Stimulated activated naive B cell treated with anti-CD40 and anti-IgM and Interleukin-4, amounts not matched to agents 10 μg/mL and 1 μg/mL and 100 μg/mL, for 72 hours (primary cell): ENCODE measurements at regions not wholly inside any gene's neighbourhood (a gene's known extent, or its start where the extent isn't known, plus 50 kb on each side); places are given as distances from the start of the nearest gene placed in this dataset.

Experiments
- ATAC-seq, 2 donors: fragments of 150-1000 bp; cut with Tn5 transposase; replicated peaks; 2 replicates each; pipeline ENCODE4 v1.10.0; 2021; ENCODE audit warnings: moderate library complexity in 1 of 2
- DNase-seq: peaks from one replicate; pipeline ENCODE4 v3.0.0; 2021
- H3K27ac Mint-ChIP-seq: one replicate; pipeline ENCODE4 v1.8.0; 2022; ENCODE audit warnings: mild to moderate bottlenecking, mixed read lengths
- H3K27me3 Mint-ChIP-seq, 2 donors: one replicate each; pipeline ENCODE4 v1.8.0; 2022; ENCODE audit warnings: mixed read lengths in 2 of 2
- H3K36me3 Mint-ChIP-seq, 2 donors: one replicate each; pipeline ENCODE4 v1.8.0; 2022; ENCODE audit warnings: mixed read lengths in 2 of 2, mild to moderate bottlenecking in 1 of 2
- H3K4me1 Mint-ChIP-seq, 2 donors: one replicate each; pipeline ENCODE4 v1.8.0; 2022; ENCODE audit warnings: mixed read lengths in 2 of 2, mild to moderate bottlenecking in 1 of 2
- H3K4me3 Mint-ChIP-seq, 2 donors: one replicate each; pipeline ENCODE4 v1.8.0; 2022; ENCODE audit warnings: mild to moderate bottlenecking in 2 of 2, mixed read lengths in 2 of 2, moderate library complexity in 1 of 2
- H3K9me3 Mint-ChIP-seq, 2 donors: one replicate each; pipeline ENCODE4 v1.8.0; 2022; ENCODE audit warnings: mixed read lengths in 2 of 2, mild to moderate bottlenecking in 1 of 2

- Mint-ChIP-seq H3K36me3 (no peaks in the 10 kb centered on the region), H3K4me1 (no peaks in the 10 kb centered on the region), H3K27me3 (peaks cover 18 to 20% of the 10 kb centered on the region in 2 donors), H3K9me3 (peaks cover 0 to under 1% of the 10 kb centered on the region in 2 donors), H3K27ac (no peak overlapping the region), H3K4me3 (no peak overlapping the region)
- no peak for ATAC-seq
- no peak for DNase-seq
Measured at GRCh38 chr13:26456650-26457049, 100.8 kb upstream of the WASF3 start.

GRCh38 chr13:26457212-26457611 is 100.3 kb upstream of the WASF3 start:
- ATAC-seq (no peak), DNase-seq (no peak)
- Mint-ChIP-seq H3K4me1 (no peaks in the 10 kb centered on the region), H3K27ac (no peak overlapping the region), H3K36me3 (no peaks in the 10 kb centered on the region), H3K27me3 (peaks cover 20 to 22% of the 10 kb centered on the region in 2 donors), H3K9me3 (no peaks in the 10 kb centered on the region), H3K4me3 (no peak overlapping the region)

GRCh38 chr13:26458196-26458749 is 99.2 kb upstream of the WASF3 start:
- H3K36me3 Mint-ChIP-seq: no peaks in the 10 kb centered on the region
- H3K27ac Mint-ChIP-seq: no peak overlapping the region
- H3K4me3 Mint-ChIP-seq: no peak overlapping the region
- DNase-seq: no peak
- peaks cover 11 to 18% of the 10 kb centered on the region in 2 donors for H3K27me3 Mint-ChIP-seq
- ATAC-seq: no peak
- no peaks in the 10 kb centered on the region for H3K9me3 Mint-ChIP-seq
- H3K4me1 Mint-ChIP-seq: no peaks in the 10 kb centered on the region

- Mint-ChIP-seq H3K4me3 (no peak overlapping the region), H3K27me3 (peaks cover 11 to 20% of the 10 kb centered on the region in 2 donors), H3K27ac (no peak overlapping the region), H3K4me1 (no peaks in the 10 kb centered on the region), H3K9me3 (no peaks in the 10 kb centered on the region), H3K36me3 (no peaks in the 10 kb centered on the region)
- DNase-seq (no peak), ATAC-seq (no peak)
Measured at GRCh38 chr13:26459276-26460131, 98.0 kb upstream of the WASF3 start.

- DNase-seq (no peak), ATAC-seq (no peak)
- H3K4me3 Mint-ChIP-seq: no peak overlapping the region
- H3K4me1 Mint-ChIP-seq: no peaks in the 10 kb centered on the region
- no peaks in the 10 kb centered on the region for H3K36me3 Mint-ChIP-seq
- no peak overlapping the region for H3K27ac Mint-ChIP-seq
- H3K27me3 Mint-ChIP-seq: peaks cover 17 to 27% of the 10 kb centered on the region in 2 donors
- H3K9me3 Mint-ChIP-seq: no peaks in the 10 kb centered on the region
Measured at GRCh38 chr13:26460648-26461047, 96.8 kb upstream of the WASF3 start.

GRCh38 chr13:26463296-26463695 is 94.2 kb upstream of the WASF3 start:
- peaks cover 0 to 2% of the 10 kb centered on the region in 2 donors for H3K9me3 Mint-ChIP-seq
- ATAC-seq: no peak
- peaks cover 28 to 29% of the 10 kb centered on the region in 2 donors for H3K27me3 Mint-ChIP-seq

GRCh38 chr13:26463848-26464247 is 93.6 kb upstream of the WASF3 start:
- Mint-ChIP-seq H3K27me3 (peaks cover 32% of the 10 kb centered on the region in 2 donors), H3K4me1 (no peaks in the 10 kb centered on the region), H3K27ac (no peak overlapping the region), H3K9me3 (peaks cover 0 to 2% of the 10 kb centered on the region in 2 donors), H3K4me3 (no peak overlapping the region), H3K36me3 (no peaks in the 10 kb centered on the region)
- DNase-seq (no peak), ATAC-seq (no peak)

More at GRCh38 chr13:26463296-26463695, 94.2 kb upstream of the WASF3 start:
- H3K4me1 Mint-ChIP-seq: no peaks in the 10 kb centered on the region
- no peak overlapping the region for H3K4me3 Mint-ChIP-seq
- H3K36me3 Mint-ChIP-seq: no peaks in the 10 kb centered on the region
- H3K27ac Mint-ChIP-seq: no peak overlapping the region
- no peak for DNase-seq

GRCh38 chr13:26465514-26465913 is 92.0 kb upstream of the WASF3 start:
- Mint-ChIP-seq H3K4me1 (no peaks in the 10 kb centered on the region), H3K9me3 (peaks cover 0 to 2% of the 10 kb centered on the region in 2 donors), H3K4me3 (no peak overlapping the region), H3K27me3 (peaks cover 29 to 32% of the 10 kb centered on the region in 2 donors), H3K36me3 (no peaks in the 10 kb centered on the region), H3K27ac (no peak overlapping the region)
- DNase-seq: no peak
- no peak for ATAC-seq

GRCh38 chr13:26465954-26466353 is 91.5 kb upstream of the WASF3 start:
- Mint-ChIP-seq H3K9me3 (peaks cover 0 to 2% of the 10 kb centered on the region in 2 donors), H3K27ac (no peak overlapping the region), H3K27me3 (peaks cover 29 to 32% of the 10 kb centered on the region in 2 donors), H3K36me3 (no peaks in the 10 kb centered on the region), H3K4me3 (no peak overlapping the region), H3K4me1 (no peaks in the 10 kb centered on the region)
- DNase-seq: no peak
- ATAC-seq: no peak

GRCh38 chr13:26468265-26468801 is 89.2 kb upstream of the WASF3 start:
- Mint-ChIP-seq H3K4me1 (no peaks in the 10 kb centered on the region), H3K36me3 (no peaks in the 10 kb centered on the region), H3K27me3 (peaks cover 23 to 32% of the 10 kb centered on the region in 2 donors), H3K9me3 (peaks cover 0 to 2% of the 10 kb centered on the region in 2 donors), H3K4me3 (no peak overlapping the region), H3K27ac (no peak overlapping the region)
- ATAC-seq (no peak), DNase-seq (no peak)

GRCh38 chr13:26469602-26470001 is 87.9 kb upstream of the WASF3 start:
- H3K4me3 Mint-ChIP-seq: no peak overlapping the region
- no peaks in the 10 kb centered on the region for H3K4me1 Mint-ChIP-seq
- H3K36me3 Mint-ChIP-seq: no peaks in the 10 kb centered on the region
- no peak for ATAC-seq
- no peak for DNase-seq
- peaks cover 26 to 39% of the 10 kb centered on the region in 2 donors for H3K27me3 Mint-ChIP-seq
- H3K9me3 Mint-ChIP-seq: peaks cover 0 to 2% of the 10 kb centered on the region in 2 donors
- no peak overlapping the region for H3K27ac Mint-ChIP-seq

GRCh38 chr13:26471807-26472206 is 85.7 kb upstream of the WASF3 start:
- Mint-ChIP-seq H3K27me3 (peaks cover 21 to 37% of the 10 kb centered on the region in 2 donors), H3K27ac (no peak overlapping the region), H3K36me3 (no peaks in the 10 kb centered on the region), H3K4me1 (peaks cover 3 to 9% of the 10 kb centered on the region in 2 donors), H3K4me3 (no peak overlapping the region), H3K9me3 (no peaks in the 10 kb centered on the region)
- DNase-seq (no peak), ATAC-seq (no peak)

- no peaks in the 10 kb centered on the region for H3K9me3 Mint-ChIP-seq
- no peaks in the 10 kb centered on the region for H3K36me3 Mint-ChIP-seq
- no peak overlapping the region for H3K27ac Mint-ChIP-seq
- peaks cover 18 to 23% of the 10 kb centered on the region in 2 donors for H3K27me3 Mint-ChIP-seq
- no peak for ATAC-seq
- no peak for DNase-seq
- H3K4me3 Mint-ChIP-seq: no peak overlapping the region
- H3K4me1 Mint-ChIP-seq: peaks cover 3 to 9% of the 10 kb centered on the region in 2 donors
Measured at GRCh38 chr13:26473571-26474230, 83.8 kb upstream of the WASF3 start.

- peaks cover 3 to 9% of the 10 kb centered on the region in 2 donors for H3K4me1 Mint-ChIP-seq
- DNase-seq (no peak), ATAC-seq (no peak)
- H3K27ac Mint-ChIP-seq: no peak overlapping the region
- H3K9me3 Mint-ChIP-seq: no peaks in the 10 kb centered on the region
- no peaks in the 10 kb centered on the region for H3K36me3 Mint-ChIP-seq
- H3K4me3 Mint-ChIP-seq: no peak overlapping the region
- H3K27me3 Mint-ChIP-seq: peaks cover 18 to 23% of the 10 kb centered on the region in 2 donors
Measured at GRCh38 chr13:26474286-26474685, 83.2 kb upstream of the WASF3 start.
